ENCODE measurements at regions not wholly inside any gene's neighbourhood (a gene's known extent, or its start where the extent isn't known, plus 50 kb on each side); places are given as distances from the start of the nearest gene placed in this dataset.

DNA sequence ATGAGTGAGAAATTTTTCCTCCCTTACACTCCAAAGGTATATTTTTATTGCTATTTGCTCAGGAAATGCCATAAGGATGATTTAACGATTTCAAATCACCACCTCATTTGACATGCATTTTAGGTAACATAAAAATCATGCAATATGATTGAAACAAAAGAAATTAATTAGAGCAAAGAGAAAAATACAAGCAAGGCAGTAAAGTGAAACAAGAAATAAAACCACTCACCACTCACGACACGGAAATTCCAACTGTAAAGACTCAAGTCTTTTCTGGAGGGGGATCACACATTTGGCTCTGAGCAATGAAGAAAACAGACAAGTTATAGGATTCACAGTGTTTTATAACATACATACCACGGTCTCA lies 86.8 kb upstream of the ARHGAP29 start:
- intact Hi-C loops (cut with DNase I; ENCODE audit: low total_unique reads) = no loop called here
- TF ChIP-seq, protein P1, sequence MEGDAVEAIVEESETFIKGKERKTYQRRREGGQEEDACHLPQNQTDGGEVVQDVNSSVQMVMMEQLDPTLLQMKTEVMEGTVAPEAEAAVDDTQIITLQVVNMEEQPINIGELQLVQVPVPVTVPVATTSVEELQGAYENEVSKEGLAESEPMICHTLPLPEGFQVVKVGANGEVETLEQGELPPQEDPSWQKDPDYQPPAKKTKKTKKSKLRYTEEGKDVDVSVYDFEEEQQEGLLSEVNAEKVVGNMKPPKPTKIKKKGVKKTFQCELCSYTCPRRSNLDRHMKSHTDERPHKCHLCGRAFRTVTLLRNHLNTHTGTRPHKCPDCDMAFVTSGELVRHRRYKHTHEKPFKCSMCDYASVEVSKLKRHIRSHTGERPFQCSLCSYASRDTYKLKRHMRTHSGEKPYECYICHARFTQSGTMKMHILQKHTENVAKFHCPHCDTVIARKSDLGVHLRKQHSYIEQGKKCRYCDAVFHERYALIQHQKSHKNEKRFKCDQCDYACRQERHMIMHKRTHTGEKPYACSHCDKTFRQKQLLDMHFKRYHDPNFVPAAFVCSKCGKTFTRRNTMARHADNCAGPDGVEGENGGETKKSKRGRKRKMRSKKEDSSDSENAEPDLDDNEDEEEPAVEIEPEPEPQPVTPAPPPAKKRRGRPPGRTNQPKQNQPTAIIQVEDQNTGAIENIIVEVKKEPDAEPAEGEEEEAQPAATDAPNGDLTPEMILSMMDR (IDR thresholded peaks at IDR 0.05) = no peak
- 71% methylated on average over 4 of the region's 4 CpGs for WGBS, 2 donors
- no peak for DNase-seq (ENCODE audit: low spot score in 2 of 2)
- H3K4me3 ChIP-seq (ENCODE audit: low read depth, poor library complexity, severe bottlenecking) = no peak overlapping the region

DNA sequence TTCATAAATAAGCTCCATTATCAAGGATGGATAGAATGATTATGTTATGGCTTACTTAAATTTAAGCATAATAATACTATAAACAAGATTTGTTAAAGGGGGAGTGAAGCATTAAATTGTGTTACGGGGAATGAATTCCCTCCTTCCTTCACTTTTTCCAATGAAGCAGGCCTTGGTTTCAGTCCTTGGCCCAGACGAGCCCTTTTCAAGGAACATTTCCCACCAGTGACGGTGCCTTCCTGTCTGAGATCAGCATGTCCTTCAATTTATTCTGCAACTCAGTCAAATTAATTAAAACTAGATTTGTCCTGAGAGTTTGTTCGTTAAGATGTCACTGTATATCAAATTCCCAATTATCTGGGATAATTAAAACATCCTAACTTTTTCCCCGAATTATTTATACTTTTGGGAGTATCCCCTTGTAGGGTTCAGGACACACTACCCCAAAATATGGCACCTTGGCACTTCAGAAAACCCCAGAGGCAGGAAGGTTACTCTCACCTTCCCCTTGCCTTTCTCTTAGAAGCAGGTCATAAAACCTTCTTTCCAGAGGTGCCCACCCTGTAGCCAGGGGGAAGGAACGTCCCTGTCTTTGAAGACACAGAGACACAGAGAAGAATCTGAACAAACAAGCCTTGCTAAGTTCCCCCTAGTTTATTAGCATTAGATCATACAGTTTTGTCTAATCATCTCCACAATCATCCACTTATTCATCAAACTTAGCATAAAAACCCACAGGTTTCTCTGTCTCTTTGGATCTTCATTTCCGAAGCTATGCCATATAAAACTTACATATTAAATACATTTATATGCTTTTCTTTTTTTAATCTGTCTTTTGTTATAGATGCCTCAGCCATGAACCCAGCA lies 86.2 kb upstream of the ARHGAP29 start:
- no peak overlapping the region for H3K4me3 ChIP-seq (ENCODE audit: low read depth, poor library complexity, severe bottlenecking)
- no peak for DNase-seq (ENCODE audit: low spot score in 2 of 2)
- TF ChIP-seq, protein P1 (IDR thresholded peaks at IDR 0.05) = no peak
- no peak for TF ChIP-seq POLR2A (IDR thresholded peaks at IDR 0.05)
- intact Hi-C loops (cut with DNase I; ENCODE audit: low total_unique reads) = no loop called here
- 74 to 75% methylated on average over 7 of the region's 7 CpGs for WGBS, 2 donors

DNA sequence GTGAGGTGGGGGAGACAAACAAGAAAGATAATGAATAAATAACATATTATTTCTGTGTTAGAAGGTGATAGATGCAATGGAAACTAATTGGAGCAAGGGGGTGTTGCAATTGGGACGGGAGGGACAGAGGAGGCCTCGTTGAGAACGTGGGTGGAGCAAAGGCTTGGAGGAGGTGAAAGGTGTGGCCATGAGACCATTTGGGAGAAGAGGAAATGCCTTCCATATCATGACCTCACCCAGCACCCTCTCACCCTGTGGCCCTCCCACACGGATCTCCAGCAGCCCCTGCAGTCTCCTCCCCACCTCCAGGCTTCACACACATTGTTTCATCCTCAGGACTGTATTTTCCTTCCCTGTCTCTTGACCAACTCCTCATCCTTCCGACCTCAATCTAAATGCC lies 85.3 kb upstream of the ARHGAP29 start:
- no peak for DNase-seq (ENCODE audit: low spot score in 2 of 2)
- intact Hi-C loops (cut with DNase I; ENCODE audit: low total_unique reads) = no loop called here
- 69 to 79% methylated on average over 5 of the region's 5 CpGs for WGBS, 2 donors
- TF ChIP-seq POLR2A (IDR thresholded peaks at IDR 0.05) = no peak
- TF ChIP-seq, protein P1 (IDR thresholded peaks at IDR 0.05) = no peak
- H3K4me3 ChIP-seq (ENCODE audit: low read depth, poor library complexity, severe bottlenecking) = no peak overlapping the region

DNA sequence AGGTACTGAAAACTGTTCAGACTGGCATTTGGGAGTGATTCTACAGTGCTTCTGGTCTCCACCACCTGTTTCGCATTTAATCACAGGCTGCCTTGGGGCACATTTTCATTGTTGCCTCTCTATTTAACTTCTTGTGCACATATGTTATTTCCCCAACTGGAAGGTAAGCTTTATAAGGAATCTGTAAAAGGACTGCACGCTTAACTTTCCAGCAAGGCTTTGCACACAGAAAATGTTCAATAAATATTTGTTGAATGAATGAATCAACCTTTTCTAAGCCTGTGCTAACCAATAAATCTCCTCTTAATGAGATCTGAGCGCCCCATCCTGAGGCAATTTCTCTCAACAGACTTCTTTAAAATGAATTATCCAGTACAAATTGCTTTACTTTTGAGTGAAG lies 84.3 kb upstream of the ARHGAP29 start:
- intact Hi-C loops (cut with DNase I; ENCODE audit: low total_unique reads) = no loop called here
- no peak for DNase-seq (ENCODE audit: low spot score in 2 of 2)
- no peak overlapping the region for H3K4me3 ChIP-seq (ENCODE audit: low read depth, poor library complexity, severe bottlenecking)
- no peak for TF ChIP-seq POLR2A (IDR thresholded peaks at IDR 0.05)
- TF ChIP-seq, protein P1 (IDR thresholded peaks at IDR 0.05) = no peak
- 57 to 63% methylated on average over 3 of the region's 3 CpGs for WGBS, 2 donors

DNA sequence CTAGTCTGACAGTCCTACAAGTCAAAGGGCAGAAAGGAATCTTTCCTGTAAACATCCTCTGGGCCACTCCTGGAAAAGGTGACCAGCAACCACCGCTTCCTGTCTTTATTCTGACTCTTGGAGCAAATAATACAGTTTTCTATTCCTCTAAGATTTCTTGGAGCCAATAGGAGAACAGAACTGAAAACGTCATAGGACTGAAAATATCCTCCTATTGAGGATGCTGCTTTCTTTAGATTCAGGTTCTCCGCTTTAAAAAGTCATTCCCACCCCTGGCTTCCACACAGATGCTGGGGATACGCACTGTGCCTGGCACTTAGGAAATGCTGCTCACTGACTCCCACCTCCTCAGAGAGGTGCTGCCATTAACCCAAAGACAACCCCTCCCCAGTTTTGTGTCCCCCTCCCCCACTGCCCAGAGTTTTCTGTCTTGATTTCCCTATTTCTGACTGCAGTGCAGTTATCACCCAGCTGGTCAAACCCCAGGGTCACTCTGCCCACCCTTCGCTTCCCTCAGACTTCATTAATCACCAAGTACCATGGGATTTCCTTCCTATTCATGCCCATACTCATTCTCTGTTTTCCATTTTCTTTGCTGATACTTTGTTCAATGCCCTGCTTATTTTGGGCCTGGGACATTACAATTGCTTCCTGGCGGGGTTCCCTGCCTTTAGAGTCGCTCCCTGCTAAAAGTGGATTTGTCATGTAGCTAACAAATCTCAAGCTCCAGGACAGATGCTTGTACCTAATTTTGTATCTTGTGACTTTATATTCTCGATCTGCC lies 82.1 kb upstream of the ARHGAP29 start:
- no peak for TF ChIP-seq POLR2A (IDR thresholded peaks at IDR 0.05)
- TF ChIP-seq, protein P1 (IDR thresholded peaks at IDR 0.05) = no peak
- intact Hi-C loops (cut with DNase I; ENCODE audit: low total_unique reads) = no loop called here
- WGBS, 2 donors = 68 to 74% methylated on average over 8 of the region's 8 CpGs
- DNase-seq (ENCODE audit: low spot score in 2 of 2) = no peak
- no peak overlapping the region for H3K4me3 ChIP-seq (ENCODE audit: low read depth, poor library complexity, severe bottlenecking)
